SK-N-SH (cell line): ENCODE measurements at regions not wholly inside any gene's neighbourhood (a gene's known extent, or its start where the extent isn't known, plus 50 kb on each side); places are given as distances from the start of the nearest gene placed in this dataset.

Experiments
- CTCF ChIA-PET: fragments of 300-600, 350-600 bp; formaldehyde crosslinking; extraction: SDS; loops from one replicate; lab custom pipeline; 2021; lab: Yijun Ruan, JAX
- POLR2A ChIA-PET: fragments of 350-600 bp; sonication (Branson Sonifier 250); formaldehyde crosslinking; extraction: SDS; loops from one replicate; lab custom pipeline; 2020; ENCODE audit warnings: antibody characterized with exemption, inconsistent platforms; lab: Yijun Ruan, JAX
- DNase-seq: peaks from one replicate; pipeline ENCODE4 v3.0.0; 2012
- H2AFZ ChIP-seq: fragments of 200-600 bp; sonication (generic); 2 replicates; pipeline ENCODE4 v1.8.1; 2016; ENCODE audit warnings: antibody characterized with exemption, mild to moderate bottlenecking, low read depth
- H3F3A ChIP-seq: fragments of 200-600 bp; sonication (generic); replicated peaks from 2 replicates; pipeline ENCODE3; 2016; ENCODE audit warnings: antibody characterized with exemption, mild to moderate bottlenecking; ENCODE audit not compliant: insufficient read depth
- H3K27ac ChIP-seq, 2 experiments: fragments of 200-500 bp in 1 of 2; fragments of 200-600 bp in 1 of 2; sonication (Bioruptor generic) in 1 of 2; sonication (generic), shearing (Covaris generic) in 1 of 2; 2 replicates each; pipeline versions ENCODE4 v1.5.1 to v1.6.1; 2014 to 2016; ENCODE audit warnings: low read depth in 2 of 2, inconsistent platforms in 1 of 2, low read length in 1 of 2, mild to moderate bottlenecking in 1 of 2, mixed read lengths in 1 of 2
- H3K27me3 ChIP-seq: fragments of 200-600 bp; sonication (generic), shearing (Covaris generic); 2 replicates; pipeline ENCODE4 v1.6.1; 2016; ENCODE audit warnings: mixed run types; ENCODE audit not compliant: insufficient read depth
- H3K36me3 ChIP-seq, 2 experiments: fragments of 200-500 bp in 1 of 2; fragments of 200-600 bp in 1 of 2; sonication (Bioruptor generic) in 1 of 2; sonication (generic) in 1 of 2; replicated peaks in 1 of 2; 2 replicates each; pipeline versions ENCODE3 to v1.5.1; 2014 to 2016; ENCODE audit warnings: low read length in 1 of 2, mild to moderate bottlenecking in 1 of 2; ENCODE audit not compliant: insufficient read depth in 2 of 2, control insufficient read depth in 1 of 2
- H3K4me1 ChIP-seq, 2 experiments: fragments of 200-500 bp in 1 of 2; fragments of 200-600 bp in 1 of 2; sonication (Bioruptor generic) in 1 of 2; sonication (generic), shearing (Covaris generic) in 1 of 2; 2 replicates each; pipeline versions ENCODE4 v1.5.1 to v1.6.1; 2014 to 2016; ENCODE audit warnings: low read depth in 1 of 2, low read length in 1 of 2, mixed run types in 1 of 2; ENCODE audit not compliant: insufficient read depth in 2 of 2, control insufficient read depth in 1 of 2
- H3K4me2 ChIP-seq: fragments of 200-600 bp; sonication (generic), shearing (Covaris generic); 2 replicates; pipeline ENCODE4 v1.6.1; 2017; ENCODE audit warnings: mixed run types
- H3K4me3 ChIP-seq, 2 experiments: fragments of 200-500 bp in 1 of 2; fragments of 200-600 bp in 1 of 2; sonication (Bioruptor generic) in 1 of 2; sonication (generic), shearing (Covaris generic) in 1 of 2; 2 replicates each; pipeline versions ENCODE4 v1.5.1 to v1.8.1; 2014 to 2016; ENCODE audit warnings: low read depth in 2 of 2, inconsistent platforms in 1 of 2, low read length in 1 of 2, mild to moderate bottlenecking in 1 of 2, mixed read lengths in 1 of 2, moderate library complexity in 1 of 2
- H3K79me2 ChIP-seq: fragments of 200-600 bp; sonication (generic); 2 replicates; pipeline ENCODE4 v1.8.1; 2017; ENCODE audit warnings: mild to moderate bottlenecking; ENCODE audit not compliant: insufficient read depth
- H3K9ac ChIP-seq: fragments of 200-600 bp; sonication (generic); 2 replicates; pipeline ENCODE4 v1.6.1; 2017; ENCODE audit warnings: mixed run types
- H3K9me2 ChIP-seq: fragments of 200-600 bp; sonication (generic); 2 replicates; pipeline ENCODE4 v1.6.1; 2017; ENCODE audit warnings: mixed run types
- H3K9me3 ChIP-seq: fragments of 200-600 bp; sonication (generic); 2 replicates; pipeline ENCODE4 v1.6.1; 2017; ENCODE audit warnings: mixed run types, mild to moderate bottlenecking, moderate library complexity
- H4K20me1 ChIP-seq: fragments of 200-600 bp; sonication (generic); 2 replicates; pipeline ENCODE4 v1.6.1; 2017; ENCODE audit warnings: mild to moderate bottlenecking, mixed run types; ENCODE audit not compliant: insufficient read depth
- CHD2 ChIP-seq: fragments of 150-350 bp; IDR thresholded peaks from 2 replicates; pipeline ENCODE4 v1.6.1; 2018; ENCODE audit warnings: low read length; ENCODE audit not compliant: partially characterized antibody
- EP300 ChIP-seq, 2 experiments: IDR thresholded peaks; 2 replicates each; pipeline versions ENCODE4 v1.4.0 to v1.6.1; 2012; ENCODE audit warnings: borderline replicate concordance in 1 of 2, low read depth in 1 of 2, low read length in 1 of 2
- FOXJ3 ChIP-seq: sonication (generic); formaldehyde crosslinking; IDR thresholded peaks from 2 replicates; pipeline ENCODE4 v1.5.1; 2020; ENCODE audit warnings: mild to moderate bottlenecking, missing genetic modification reagents
- FOXM1 ChIP-seq: IDR thresholded peaks from 2 replicates; pipeline ENCODE4 v1.4.0; 2012; ENCODE audit warnings: low read depth, mild to moderate bottlenecking
- GATA2 ChIP-seq: sonication (generic); formaldehyde crosslinking; IDR thresholded peaks from 2 replicates; pipeline ENCODE4 v1.5.0; 2020; ENCODE audit warnings: mild to moderate bottlenecking, missing genetic modification reagents
- MEF2A ChIP-seq: IDR thresholded peaks from 2 replicates; pipeline ENCODE4 v1.4.0; 2012; ENCODE audit warnings: low read depth, borderline replicate concordance
- RAD21 ChIP-seq: IDR thresholded peaks from 2 replicates; pipeline ENCODE4 v1.6.1; 2012; ENCODE audit warnings: mild to moderate bottlenecking, low read length
- RCOR1 ChIP-seq: fragments of 150-350 bp; IDR thresholded peaks from 2 replicates; pipeline ENCODE4 v1.6.1; 2017; ENCODE audit warnings: antibody characterized with exemption, low read length
- TCF12 ChIP-seq: IDR thresholded peaks from 2 replicates; pipeline ENCODE4 v1.4.0; 2012
- TEAD4 ChIP-seq: IDR thresholded peaks from 2 replicates; pipeline ENCODE4 v1.4.0; 2012; ENCODE audit warnings: mild to moderate bottlenecking, borderline replicate concordance; ENCODE audit not compliant: insufficient read depth
- WGBS: methylation state at CpG from one replicate; pipeline ENCODE4 v1.1.6; 2017; ENCODE audit warnings: low lambda C conversion rate; 5-methylcytosine and 5-hydroxymethylcytosine counted together
- TF ChIP-seq, protein P1 (sequence below): fragments of 150-350 bp; IDR thresholded peaks from 2 replicates; pipeline ENCODE4 v1.6.1; 2016; ENCODE audit warnings: mild to moderate bottlenecking, low read depth, low read length
- TF ChIP-seq, protein P2 (sequence below): fragments of 200-600 bp; sonication (generic); IDR thresholded peaks from 2 replicates; pipeline ENCODE4 v1.6.1; 2017; ENCODE audit warnings: antibody characterized with exemption, mild to moderate bottlenecking, moderate library complexity
- TF ChIP-seq, protein P3 (sequence below): IDR thresholded peaks from 2 replicates; pipeline ENCODE4 v1.4.0; 2012; ENCODE audit warnings: low read depth, borderline replicate concordance
- TF ChIP-seq, protein P4 (sequence below): IDR thresholded peaks from 2 replicates; pipeline ENCODE4 v1.4.0; 2012; ENCODE audit warnings: low read depth

DNA sequence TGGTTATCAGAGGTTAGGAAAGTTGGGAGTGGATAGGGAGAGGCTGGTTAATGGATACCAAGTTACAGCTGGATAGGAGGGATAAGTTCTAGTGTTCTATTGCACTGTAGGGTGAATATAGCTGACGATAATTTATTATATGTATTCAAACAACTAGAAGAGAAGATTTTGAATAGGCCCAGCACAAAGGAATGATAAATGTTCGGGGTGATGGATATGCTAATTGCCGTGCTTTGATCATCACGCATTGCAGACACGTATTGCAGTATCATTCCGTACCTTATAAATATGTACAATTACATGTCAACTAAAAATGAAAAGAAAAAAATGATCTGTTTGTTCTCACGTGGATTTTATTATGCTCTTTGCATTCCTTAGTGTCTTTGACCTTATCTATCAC lies 369.2 kb upstream of the PKDCC start (continued):
- TF ChIP-seq, protein P1, sequence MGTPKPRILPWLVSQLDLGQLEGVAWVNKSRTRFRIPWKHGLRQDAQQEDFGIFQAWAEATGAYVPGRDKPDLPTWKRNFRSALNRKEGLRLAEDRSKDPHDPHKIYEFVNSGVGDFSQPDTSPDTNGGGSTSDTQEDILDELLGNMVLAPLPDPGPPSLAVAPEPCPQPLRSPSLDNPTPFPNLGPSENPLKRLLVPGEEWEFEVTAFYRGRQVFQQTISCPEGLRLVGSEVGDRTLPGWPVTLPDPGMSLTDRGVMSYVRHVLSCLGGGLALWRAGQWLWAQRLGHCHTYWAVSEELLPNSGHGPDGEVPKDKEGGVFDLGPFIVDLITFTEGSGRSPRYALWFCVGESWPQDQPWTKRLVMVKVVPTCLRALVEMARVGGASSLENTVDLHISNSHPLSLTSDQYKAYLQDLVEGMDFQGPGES: no peak

DNA sequence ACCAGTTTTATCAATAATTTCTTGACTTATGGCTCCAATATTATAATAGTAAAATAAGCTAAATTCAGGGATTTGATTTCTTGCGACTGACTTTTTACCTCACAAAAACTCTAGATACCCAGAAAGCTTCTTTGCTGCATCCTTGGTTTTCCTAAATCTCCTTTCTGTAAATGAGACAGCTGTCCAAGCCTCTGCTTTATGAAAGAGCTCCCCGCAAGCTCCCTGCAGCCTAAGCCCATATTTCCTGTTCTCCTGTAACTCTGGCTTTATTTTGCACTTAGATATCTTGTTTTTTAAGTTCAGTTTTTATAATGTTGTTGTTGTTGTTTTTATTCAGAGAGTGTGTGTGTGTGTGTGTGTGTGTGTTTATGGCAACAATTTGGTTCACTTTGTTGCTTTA lies 361.7 kb upstream of the PKDCC start:
- no peak overlapping the region for H3K9ac ChIP-seq
- H3K9me3 ChIP-seq: no peaks in the 10 kb centered on the region
- H3K4me3 ChIP-seq: no peak overlapping the region
- H3K79me2 ChIP-seq: no peaks in the 10 kb centered on the region
- no peaks in the 10 kb centered on the region for H3K4me1 ChIP-seq
- DNase-seq: no peak
- no peaks in the 10 kb centered on the region for H3K36me3 ChIP-seq
- H2AFZ ChIP-seq: no peak overlapping the region
- no peaks in the 10 kb centered on the region for H4K20me1 ChIP-seq
- no peak overlapping the region for H3K4me2 ChIP-seq
- no peak overlapping the region for H3K27ac ChIP-seq
- no peaks in the 10 kb centered on the region for H3K27me3 ChIP-seq
- TF ChIP-seq FOXM1: no peak
- TF ChIP-seq, all 33 proteins: peak for 0
- CTCF ChIA-PET: interaction anchor here (1.1 to 5.4 kb wide), 2 partner anchors 13 to 1772 kb away, joined by 5 to 56 read pairs; no protein-coding TSS in a partner anchor
- WGBS: 44% methylated on average over 2 of the region's 2 CpGs
- Histone ChIP-seq H3K9me2 (no peaks in the 10 kb centered on the region), H3F3A (no peaks in the 10 kb centered on the region)
- POLR2A ChIA-PET: no interaction called here

DNA sequence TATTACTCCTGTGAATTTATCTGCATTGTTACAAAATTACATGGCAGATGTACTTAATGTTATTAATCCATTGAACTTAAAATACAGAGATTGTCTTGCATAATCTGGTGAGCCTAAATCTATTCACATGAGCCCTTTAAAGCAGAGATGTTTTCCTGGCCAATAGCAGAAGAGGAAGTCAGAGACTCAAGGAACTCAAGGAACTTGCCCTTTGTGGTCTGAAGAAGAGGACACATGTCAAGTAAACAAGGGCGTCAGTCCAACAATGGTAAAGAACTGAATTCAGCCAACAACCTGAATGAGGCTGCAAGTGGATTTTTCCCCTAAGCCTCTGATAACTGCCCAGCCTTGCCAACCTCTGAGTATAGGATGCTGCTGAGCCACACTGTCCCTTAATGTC lies 356.3 kb upstream of the PKDCC start:
- Histone ChIP-seq H3K79me2 (no peaks in the 10 kb centered on the region), H3K9me2 (no peaks in the 10 kb centered on the region)

More for the DNA sequence above, 356.3 kb upstream of the PKDCC start:
- H3K4me3 ChIP-seq: no peak overlapping the region
- no peak overlapping the region for H2AFZ ChIP-seq
- TF ChIP-seq TEAD4: no peak
- TF ChIP-seq, protein P2, sequence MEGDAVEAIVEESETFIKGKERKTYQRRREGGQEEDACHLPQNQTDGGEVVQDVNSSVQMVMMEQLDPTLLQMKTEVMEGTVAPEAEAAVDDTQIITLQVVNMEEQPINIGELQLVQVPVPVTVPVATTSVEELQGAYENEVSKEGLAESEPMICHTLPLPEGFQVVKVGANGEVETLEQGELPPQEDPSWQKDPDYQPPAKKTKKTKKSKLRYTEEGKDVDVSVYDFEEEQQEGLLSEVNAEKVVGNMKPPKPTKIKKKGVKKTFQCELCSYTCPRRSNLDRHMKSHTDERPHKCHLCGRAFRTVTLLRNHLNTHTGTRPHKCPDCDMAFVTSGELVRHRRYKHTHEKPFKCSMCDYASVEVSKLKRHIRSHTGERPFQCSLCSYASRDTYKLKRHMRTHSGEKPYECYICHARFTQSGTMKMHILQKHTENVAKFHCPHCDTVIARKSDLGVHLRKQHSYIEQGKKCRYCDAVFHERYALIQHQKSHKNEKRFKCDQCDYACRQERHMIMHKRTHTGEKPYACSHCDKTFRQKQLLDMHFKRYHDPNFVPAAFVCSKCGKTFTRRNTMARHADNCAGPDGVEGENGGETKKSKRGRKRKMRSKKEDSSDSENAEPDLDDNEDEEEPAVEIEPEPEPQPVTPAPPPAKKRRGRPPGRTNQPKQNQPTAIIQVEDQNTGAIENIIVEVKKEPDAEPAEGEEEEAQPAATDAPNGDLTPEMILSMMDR: no peak
- no peak for TF ChIP-seq GATA2 (CRISPR knock-in tag)
- no peak for TF ChIP-seq FOXJ3
- TF ChIP-seq MEF2A: no peak
- no peak for TF ChIP-seq RCOR1
- no peak for TF ChIP-seq EP300 (IDR thresholded peaks at IDR 0.05; ENCODE audit: borderline replicate concordance in 1 of 2, low read depth in 1 of 2, low read length in 1 of 2)
- no peak for TF ChIP-seq CHD2
- no peak for TF ChIP-seq RAD21
- TF ChIP-seq TCF12: no peak
- TF ChIP-seq, protein P3, sequence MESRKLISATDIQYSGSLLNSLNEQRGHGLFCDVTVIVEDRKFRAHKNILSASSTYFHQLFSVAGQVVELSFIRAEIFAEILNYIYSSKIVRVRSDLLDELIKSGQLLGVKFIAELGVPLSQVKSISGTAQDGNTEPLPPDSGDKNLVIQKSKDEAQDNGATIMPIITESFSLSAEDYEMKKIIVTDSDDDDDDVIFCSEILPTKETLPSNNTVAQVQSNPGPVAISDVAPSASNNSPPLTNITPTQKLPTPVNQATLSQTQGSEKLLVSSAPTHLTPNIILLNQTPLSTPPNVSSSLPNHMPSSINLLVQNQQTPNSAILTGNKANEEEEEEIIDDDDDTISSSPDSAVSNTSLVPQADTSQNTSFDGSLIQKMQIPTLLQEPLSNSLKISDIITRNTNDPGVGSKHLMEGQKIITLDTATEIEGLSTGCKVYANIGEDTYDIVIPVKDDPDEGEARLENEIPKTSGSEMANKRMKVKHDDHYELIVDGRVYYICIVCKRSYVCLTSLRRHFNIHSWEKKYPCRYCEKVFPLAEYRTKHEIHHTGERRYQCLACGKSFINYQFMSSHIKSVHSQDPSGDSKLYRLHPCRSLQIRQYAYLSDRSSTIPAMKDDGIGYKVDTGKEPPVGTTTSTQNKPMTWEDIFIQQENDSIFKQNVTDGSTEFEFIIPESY: no peak
- TF ChIP-seq, protein P4, sequence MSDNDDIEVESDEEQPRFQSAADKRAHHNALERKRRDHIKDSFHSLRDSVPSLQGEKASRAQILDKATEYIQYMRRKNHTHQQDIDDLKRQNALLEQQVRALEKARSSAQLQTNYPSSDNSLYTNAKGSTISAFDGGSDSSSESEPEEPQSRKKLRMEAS: no peak
- H3K36me3 ChIP-seq: no peaks in the 10 kb centered on the region
- H3K4me1 ChIP-seq: peaks cover 0 to 4% of the 10 kb centered on the region in 2 experiments; a peak in 1 of 4 replicates
- H3K27me3 ChIP-seq: no peaks in the 10 kb centered on the region
- H3K4me2 ChIP-seq: no peak overlapping the region
- POLR2A ChIA-PET: no interaction called here
- no peaks in the 10 kb centered on the region for H3F3A ChIP-seq
- no peak for DNase-seq
- 50% methylated on average over 1 of the region's 1 CpG for WGBS
- no peak overlapping the region for H3K27ac ChIP-seq
- no peaks in the 10 kb centered on the region for H4K20me1 ChIP-seq
- H3K9ac ChIP-seq: no peak overlapping the region
- CTCF ChIA-PET: interaction anchor here (0.9 kb wide), 1 partner anchor 277 kb away, joined by 6 read pairs; no protein-coding TSS in a partner anchor
- H3K9me3 ChIP-seq: no peaks in the 10 kb centered on the region
